ENCODE measurements at regions not wholly inside any gene's neighbourhood (a gene's known extent, or its start where the extent isn't known, plus 50 kb on each side); places are given as distances from the start of the nearest gene placed in this dataset.

GRCh38 chr14:53872681-53873089 is 83.9 kb downstream of the BMP4 start:
- FAIRE-seq, result no peak
- Histone ChIP-seq H3K27me3 (ENCODE audit: control insufficient read depth, insufficient read depth, low read length) (no peaks in the 10 kb centered on the region), H3K27ac (ENCODE audit: low read depth in 2 of 2, low read length in 2 of 2) (no peak overlapping the region), H3K9me3 (ENCODE audit: control insufficient read depth in 2 of 3, insufficient read depth in 1 of 3, low read length in 3 of 3) (no peaks in the 10 kb centered on the region), H3K36me3 (ENCODE audit: control insufficient read depth in 2 of 3, insufficient read depth in 3 of 3, low read length in 3 of 3) (no peaks in the 10 kb centered on the region), H3K9ac (ENCODE audit: low read length in 3 of 3) (no peak overlapping the region), H3K4me1 (ENCODE audit: control insufficient read depth in 2 of 3, insufficient read depth in 2 of 3, low read depth in 1 of 3, low read length in 3 of 3) (peaks cover 0 to 13% (median 4%) of the 10 kb centered on the region in 3 donors), H3K4me3 (ENCODE audit: low read length in 3 of 3) (no peak overlapping the region)
- DNase-seq, result peak in 2 of 5 donors; percentile 43 to 58
- intact Hi-C loops (cut with DNase I), result no loop called here
- no peak for TF ChIP-seq CTCF (IDR thresholded peaks at IDR 0.05; ENCODE audit: borderline replicate concordance, extremely low read depth, insufficient read depth)

GRCh38 chr14:53871951-53872350 is 84.7 kb downstream of the BMP4 start:
- no peak for TF ChIP-seq CTCF (IDR thresholded peaks at IDR 0.05; ENCODE audit: borderline replicate concordance, extremely low read depth, insufficient read depth)
- no peak overlapping the region for H3K27ac ChIP-seq (ENCODE audit: low read depth in 2 of 2, low read length in 2 of 2)
- no peak overlapping the region for H3K9ac ChIP-seq (ENCODE audit: low read length in 3 of 3)
- no peaks in the 10 kb centered on the region for H3K36me3 ChIP-seq (ENCODE audit: control insufficient read depth in 2 of 3, insufficient read depth in 3 of 3, low read length in 3 of 3)
- no peaks in the 10 kb centered on the region for H3K9me3 ChIP-seq (ENCODE audit: control insufficient read depth in 2 of 3, insufficient read depth in 1 of 3, low read length in 3 of 3)
- H3K27me3 ChIP-seq (ENCODE audit: control insufficient read depth, insufficient read depth, low read length), result no peaks in the 10 kb centered on the region
- H3K4me1 ChIP-seq (ENCODE audit: control insufficient read depth in 2 of 3, insufficient read depth in 2 of 3, low read depth in 1 of 3, low read length in 3 of 3), result peaks cover 0 to 13% (median 4%) of the 10 kb centered on the region in 3 donors
- FAIRE-seq (no peak), DNase-seq (peak in 2 of 5 donors; percentile 55 to 67)
- intact Hi-C loops (cut with DNase I), result no loop called here
- H3K4me3 ChIP-seq (ENCODE audit: low read length in 3 of 3), result peak overlapping the region in 1 of 3 donors; percentile 8

- intact Hi-C loops (cut with DNase I), result no loop called here
- TF ChIP-seq CTCF (IDR thresholded peaks at IDR 0.05; ENCODE audit: borderline replicate concordance, extremely low read depth, insufficient read depth), result no peak
- DNase-seq (no peak), FAIRE-seq (no peak)
- Histone ChIP-seq H3K36me3 (ENCODE audit: control insufficient read depth in 2 of 3, insufficient read depth in 3 of 3, low read length in 3 of 3) (no peaks in the 10 kb centered on the region), H3K9me3 (ENCODE audit: control insufficient read depth in 2 of 3, insufficient read depth in 1 of 3, low read length in 3 of 3) (no peaks in the 10 kb centered on the region), H3K27me3 (ENCODE audit: control insufficient read depth, insufficient read depth, low read length) (no peaks in the 10 kb centered on the region), H3K4me3 (ENCODE audit: low read length in 3 of 3) (no peak overlapping the region), H3K27ac (ENCODE audit: low read depth in 2 of 2, low read length in 2 of 2) (no peak overlapping the region), H3K4me1 (ENCODE audit: control insufficient read depth in 2 of 3, insufficient read depth in 2 of 3, low read depth in 1 of 3, low read length in 3 of 3) (peaks cover 0 to 13% (median 4%) of the 10 kb centered on the region in 3 donors), H3K9ac (ENCODE audit: low read length in 3 of 3) (no peak overlapping the region)
These were observed 85.6 kb downstream of the BMP4 start for GRCh38 chr14:53871011-53871410.

GRCh38 chr14:53865711-53866110 is 90.9 kb downstream of the BMP4 start:
- intact Hi-C loops (cut with DNase I), result no loop called here

More at GRCh38 chr14:53865711-53866110, 90.9 kb downstream of the BMP4 start:
- no peak for TF ChIP-seq CTCF (IDR thresholded peaks at IDR 0.05; ENCODE audit: borderline replicate concordance, extremely low read depth, insufficient read depth)
- Histone ChIP-seq H3K9ac (ENCODE audit: low read length in 3 of 3) (no peak overlapping the region), H3K4me3 (ENCODE audit: low read length in 3 of 3) (no peak overlapping the region), H3K27me3 (ENCODE audit: control insufficient read depth, insufficient read depth, low read length) (no peaks in the 10 kb centered on the region), H3K9me3 (ENCODE audit: control insufficient read depth in 2 of 3, insufficient read depth in 1 of 3, low read length in 3 of 3) (no peaks in the 10 kb centered on the region), H3K4me1 (ENCODE audit: control insufficient read depth in 2 of 3, insufficient read depth in 2 of 3, low read depth in 1 of 3, low read length in 3 of 3) (no peaks in the 10 kb centered on the region), H3K36me3 (ENCODE audit: control insufficient read depth in 2 of 3, insufficient read depth in 3 of 3, low read length in 3 of 3) (no peaks in the 10 kb centered on the region), H3K27ac (ENCODE audit: low read depth in 2 of 2, low read length in 2 of 2) (no peak overlapping the region)
- DNase-seq (no peak), FAIRE-seq (no peak)
